Liver (tissue), 8 donors: ENCODE measurements at regions not wholly inside any gene's neighbourhood (a gene's known extent, or its start where the extent isn't known, plus 50 kb on each side); places are given as distances from the start of the nearest gene placed in this dataset.

Experiments
- DNase-seq: peaks from one replicate; pipeline ENCODE4 v3.0.0-alpha.2; 2017; ENCODE audit warnings: low spot score
- H3K27ac ChIP-seq, 2 donors: one replicate each; pipeline ENCODE4 v1.7.0; 2013; ENCODE audit warnings: inconsistent platforms in 2 of 2, low read length in 2 of 2, control low read depth in 1 of 2, low read depth in 1 of 2, mild to moderate bottlenecking in 1 of 2
- H3K27me3 ChIP-seq, 4 donors: one replicate each; pipeline versions ENCODE4 v1.6.1 to v1.7.0; 2013; ENCODE audit warnings: low read length in 3 of 4, inconsistent platforms in 1 of 4, mild to moderate bottlenecking in 1 of 4, moderate library complexity in 1 of 4; ENCODE audit not compliant: control insufficient read depth in 4 of 4, insufficient read depth in 4 of 4
- H3K36me3 ChIP-seq, 4 donors: one replicate each; pipeline versions ENCODE4 v1.6.1 to v1.7.0; 2013; ENCODE audit warnings: low read length in 3 of 4, mild to moderate bottlenecking in 3 of 4, low read depth in 1 of 4, moderate library complexity in 1 of 4; ENCODE audit not compliant: control insufficient read depth in 4 of 4, insufficient read depth in 3 of 4
- H3K4me1 ChIP-seq, 4 donors: one replicate each; pipeline versions ENCODE4 v1.6.1 to v1.7.0; 2013; ENCODE audit warnings: low read length in 3 of 4, mild to moderate bottlenecking in 3 of 4, moderate library complexity in 1 of 4; ENCODE audit not compliant: control insufficient read depth in 4 of 4, insufficient read depth in 4 of 4
- H3K4me3 ChIP-seq, 3 donors: one replicate each; pipeline versions ENCODE4 v1.6.1 to v1.7.0; 2013; ENCODE audit warnings: low read length in 3 of 3, control low read depth in 1 of 3, low read depth in 1 of 3, mild to moderate bottlenecking in 1 of 3
- H3K9ac ChIP-seq, 2 donors: one replicate each; pipeline ENCODE4 v1.7.0; 2013; ENCODE audit warnings: low read length in 2 of 2, mild to moderate bottlenecking in 2 of 2, moderate library complexity in 2 of 2, control low read depth in 1 of 2, low read depth in 1 of 2
- H3K9me3 ChIP-seq, 4 donors: one replicate each; pipeline versions ENCODE4 v1.6.1 to v1.7.0; 2013; ENCODE audit warnings: low read length in 3 of 4; ENCODE audit not compliant: control insufficient read depth in 4 of 4
- ATF3 ChIP-seq: IDR thresholded peaks from 2 replicates; pipeline ENCODE4 v1.6.1; 2016; ENCODE audit warnings: antibody characterized with exemption
- CTCF ChIP-seq: fragments of 150-350 bp; IDR thresholded peaks from 2 replicates; pipeline ENCODE4 v1.5.1; 2017; ENCODE audit warnings: improper control_type of control experiment, low read depth, low read length; ENCODE audit not compliant: missing input control
- EGR1 ChIP-seq, 2 donors: IDR thresholded peaks; 2 replicates each; pipeline ENCODE4 v1.6.1; 2016 to 2018; ENCODE audit warnings: antibody characterized with exemption in 2 of 2, low read depth in 2 of 2
- FOXA1 ChIP-seq: IDR thresholded peaks from 2 replicates; pipeline ENCODE4 v1.6.1; 2016; ENCODE audit warnings: antibody characterized with exemption
- FOXA2 ChIP-seq: IDR thresholded peaks from 2 replicates; pipeline ENCODE4 v1.6.1; 2016; ENCODE audit warnings: antibody characterized with exemption
- GABPA ChIP-seq, 2 donors: IDR thresholded peaks in 1 of 2; conservative IDR thresholded peaks in 1 of 2; 2 replicates each; pipeline ENCODE4 v1.6.1; 2016; ENCODE audit warnings: antibody characterized with exemption in 2 of 2, mild to moderate bottlenecking in 1 of 2, moderate library complexity in 1 of 2
- HNF4A ChIP-seq, 2 donors: conservative IDR thresholded peaks; 2 replicates each; pipeline ENCODE4 v1.6.1; 2016; ENCODE audit warnings: antibody characterized with exemption in 2 of 2, mild to moderate bottlenecking in 2 of 2
- HNF4G ChIP-seq: IDR thresholded peaks from 2 replicates; pipeline ENCODE4 v1.6.1; 2016; ENCODE audit warnings: antibody characterized with exemption
- JUND ChIP-seq, 2 donors: IDR thresholded peaks; 2 replicates each; pipeline ENCODE4 v1.6.1; 2016; ENCODE audit warnings: antibody characterized with exemption in 2 of 2
- MAX ChIP-seq: IDR thresholded peaks from 2 replicates; pipeline ENCODE4 v1.6.1; 2016; ENCODE audit warnings: antibody characterized with exemption
- NR2F2 ChIP-seq: IDR thresholded peaks from 2 replicates; pipeline ENCODE4 v1.6.1; 2016; ENCODE audit warnings: antibody characterized with exemption
- RAD21 ChIP-seq, 2 donors: IDR thresholded peaks; 2 replicates each; pipeline ENCODE4 v1.6.1; 2016; ENCODE audit warnings: antibody characterized with exemption in 2 of 2, mild to moderate bottlenecking in 2 of 2
- REST ChIP-seq: IDR thresholded peaks from 2 replicates; pipeline ENCODE4 v1.6.1; 2016; ENCODE audit warnings: antibody characterized with exemption, mild to moderate bottlenecking
- RXRA ChIP-seq, 2 donors: IDR thresholded peaks; 2 replicates each; pipeline ENCODE4 v1.6.1; 2017 to 2018; ENCODE audit warnings: antibody characterized with exemption in 2 of 2, mild to moderate bottlenecking in 1 of 2
- SP1 ChIP-seq: IDR thresholded peaks from 2 replicates; pipeline ENCODE4 v1.6.1; 2018; ENCODE audit warnings: antibody characterized with exemption, mild to moderate bottlenecking
- TAF1 ChIP-seq: conservative IDR thresholded peaks from 2 replicates; pipeline ENCODE4 v1.6.1; 2016; ENCODE audit warnings: antibody characterized with exemption, mild to moderate bottlenecking
- YY1 ChIP-seq: IDR thresholded peaks from 2 replicates; pipeline ENCODE4 v1.6.1; 2016; ENCODE audit warnings: antibody characterized with exemption, mild to moderate bottlenecking
- WGBS: extraction: QIAGEN DNeasy Blood & Tissue Kit; methylation state at CpG from one replicate; pipeline ENCODE4 v1.1.7; 2013; 5-methylcytosine and 5-hydroxymethylcytosine counted together
- donor health status: healthy.
- donor health status: healthy.
- donor health status: healthy.
- donor health status: healthy.
- donor health status: healthy.

GRCh38 chr3:30098243-30098642 lies 508.2 kb upstream of the TGFBR2 start:
- Histone ChIP-seq H3K27ac (no peak overlapping the region), H3K4me1 (no peaks in the 10 kb centered on the region), H3K9me3 (peaks cover 0 to 4% (median 3%) of the 10 kb centered on the region in 4 donors), H3K27me3 (no peaks in the 10 kb centered on the region), H3K4me3 (no peak overlapping the region), H3K36me3 (no peaks in the 10 kb centered on the region), H3K9ac (no peak overlapping the region)
- TF ChIP-seq TAF1 (no peak), REST (no peak), NR2F2 (no peak), EGR1 (IDR thresholded peaks at IDR 0.05; ENCODE audit: low read depth in 2 of 2) (no peak), HNF4G (no peak), JUND (IDR thresholded peaks at IDR 0.05) (no peak), FOXA2 (no peak), RXRA (IDR thresholded peaks at IDR 0.05) (no peak), YY1 (no peak), ATF3 (no peak), MAX (no peak), SP1 (no peak), FOXA1 (no peak), RAD21 (IDR thresholded peaks at IDR 0.05) (no peak), GABPA (IDR thresholded peaks at IDR 0.05 in 1 of 2, conservative IDR thresholded peaks at IDR 0.05 in 1 of 2) (no peak)
- no peak for DNase-seq

GRCh38 chr3:30098653-30099455 lies 507.5 kb upstream of the TGFBR2 start:
- no peak overlapping the region for H3K9ac ChIP-seq
- peaks cover 0 to 3% (median 1%) of the 10 kb centered on the region in 4 donors for H3K9me3 ChIP-seq
- no peak for TF ChIP-seq GABPA (IDR thresholded peaks at IDR 0.05 in 1 of 2, conservative IDR thresholded peaks at IDR 0.05 in 1 of 2)
- TF ChIP-seq REST: no peak
- TF ChIP-seq ATF3: no peak
- TF ChIP-seq SP1: no peak
- TF ChIP-seq CTCF: no peak
- no peak for TF ChIP-seq MAX
- no peak for TF ChIP-seq HNF4A (conservative IDR thresholded peaks at IDR 0.05)
- no peak for TF ChIP-seq JUND (IDR thresholded peaks at IDR 0.05)
- no peak for TF ChIP-seq TAF1
- no peak for TF ChIP-seq NR2F2
- no peak for TF ChIP-seq FOXA1
- TF ChIP-seq EGR1 (IDR thresholded peaks at IDR 0.05; ENCODE audit: low read depth in 2 of 2): no peak
- TF ChIP-seq RXRA (IDR thresholded peaks at IDR 0.05): no peak
- TF ChIP-seq RAD21 (IDR thresholded peaks at IDR 0.05): no peak
- TF ChIP-seq YY1: no peak
- TF ChIP-seq HNF4G: no peak
- no peak overlapping the region for H3K4me3 ChIP-seq
- H3K27ac ChIP-seq: no peak overlapping the region
- H3K27me3 ChIP-seq: no peaks in the 10 kb centered on the region
- 70% methylated on average over 2 of the region's 2 CpGs for WGBS
- DNase-seq: no peak
- no peaks in the 10 kb centered on the region for H3K4me1 ChIP-seq
- no peaks in the 10 kb centered on the region for H3K36me3 ChIP-seq
